ENCODE measurements at regions not wholly inside any gene's neighbourhood (a gene's known extent, or its start where the extent isn't known, plus 50 kb on each side); places are given as distances from the start of the nearest gene placed in this dataset.

DNA sequence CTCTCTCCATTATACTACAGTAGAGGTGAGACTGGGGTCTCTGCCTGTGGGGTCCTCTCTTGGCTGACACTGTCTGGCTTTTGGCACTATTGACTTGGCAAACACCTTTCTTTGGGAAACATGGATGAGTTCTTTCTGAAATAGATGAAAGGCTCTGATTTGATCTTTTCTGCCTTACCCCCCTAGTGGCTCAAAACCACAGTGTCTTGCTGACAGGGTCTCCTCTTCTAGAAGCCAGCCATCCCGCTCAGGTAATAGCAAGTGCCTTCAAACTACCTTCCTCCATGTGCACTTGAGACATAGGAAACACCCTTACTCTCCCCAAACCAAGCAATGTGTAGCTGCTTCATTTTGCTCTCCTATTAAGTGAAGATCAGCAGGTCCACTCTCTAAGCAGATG, 260.4 kb downstream of the BRINP2 start:
- no peaks in the 10 kb centered on the region for H3K9me3 ChIP-seq (ENCODE audit: control extremely low read depth in 1 of 5, control insufficient read depth in 4 of 5, insufficient read depth in 2 of 5, low read depth in 1 of 5, low read length in 4 of 5)
- no peak overlapping the region for H3K27ac ChIP-seq (ENCODE audit: insufficient read depth in 1 of 2, low read depth in 1 of 2, low read length in 2 of 2, poor library complexity in 1 of 2, severe bottlenecking in 2 of 2)

DNA sequence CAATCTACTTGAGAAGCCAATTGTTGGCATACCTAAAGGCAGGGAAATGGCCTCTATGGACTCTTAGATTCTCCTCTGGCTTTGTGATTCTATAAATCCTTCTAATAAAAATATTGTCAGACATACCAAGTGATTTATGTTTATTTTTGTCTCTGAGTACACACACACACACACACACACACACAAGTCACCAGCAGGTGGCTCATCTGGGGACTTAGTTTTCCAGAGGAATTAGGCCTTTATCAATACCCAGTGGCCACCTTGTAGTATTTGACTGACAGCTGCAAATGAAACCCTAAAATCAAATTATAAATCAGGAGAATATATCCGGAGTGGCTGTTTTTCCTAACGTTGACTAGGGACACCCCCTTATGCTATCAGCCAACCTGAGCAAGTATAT, 258.5 kb downstream of the BRINP2 start:
- no peaks in the 10 kb centered on the region for H3K9me3 ChIP-seq (ENCODE audit: control extremely low read depth in 1 of 5, control insufficient read depth in 4 of 5, insufficient read depth in 2 of 5, low read depth in 1 of 5, low read length in 4 of 5)
- CTCF ChIA-PET, result no interaction called here
- H3K27me3 ChIP-seq (replicated peaks in 2 of 5; ENCODE audit: control insufficient read depth in 4 of 5, insufficient read depth in 5 of 5, low read length in 4 of 5), result no peaks in the 10 kb centered on the region
- POLR2A ChIA-PET, result no interaction called here
- no peaks in the 10 kb centered on the region for H3K4me1 ChIP-seq (ENCODE audit: control extremely low read depth in 1 of 4, control insufficient read depth in 4 of 4, insufficient read depth in 4 of 4, low read length in 3 of 4)
- H3K27ac ChIP-seq (ENCODE audit: insufficient read depth in 1 of 2, low read depth in 1 of 2, low read length in 2 of 2, poor library complexity in 1 of 2, severe bottlenecking in 2 of 2), result no peak overlapping the region
- no peak overlapping the region for H3K4me3 ChIP-seq (ENCODE audit: control insufficient read depth in 1 of 7, extremely low read depth in 1 of 7, insufficient read depth in 4 of 7, low read depth in 2 of 7, low read length in 6 of 7)
- no peaks in the 10 kb centered on the region for H3K36me3 ChIP-seq (ENCODE audit: control insufficient read depth in 4 of 4, insufficient read depth in 4 of 4, low read length in 3 of 4)
- WGBS (ENCODE audit: insufficient coverage), result no CpG with 5 or more reads among the region's 2 CpGs
- no peak for DNase-seq

More for the DNA sequence above, 260.4 kb downstream of the BRINP2 start:
- POLR2A ChIA-PET, result no interaction called here
- no peaks in the 10 kb centered on the region for H3K36me3 ChIP-seq (ENCODE audit: control insufficient read depth in 4 of 4, insufficient read depth in 4 of 4, low read length in 3 of 4)
- no peak for DNase-seq
- no CpG with 5 or more reads among the region's 1 CpG for WGBS (ENCODE audit: insufficient coverage)
- CTCF ChIA-PET, result no interaction called here
- no peaks in the 10 kb centered on the region for H3K27me3 ChIP-seq (replicated peaks in 2 of 5; ENCODE audit: control insufficient read depth in 4 of 5, insufficient read depth in 5 of 5, low read length in 4 of 5)
- no peaks in the 10 kb centered on the region for H3K4me1 ChIP-seq (ENCODE audit: control extremely low read depth in 1 of 4, control insufficient read depth in 4 of 4, insufficient read depth in 4 of 4, low read length in 3 of 4)
- H3K4me3 ChIP-seq (ENCODE audit: control insufficient read depth in 1 of 7, extremely low read depth in 1 of 7, insufficient read depth in 4 of 7, low read depth in 2 of 7, low read length in 6 of 7), result no peak overlapping the region

DNA sequence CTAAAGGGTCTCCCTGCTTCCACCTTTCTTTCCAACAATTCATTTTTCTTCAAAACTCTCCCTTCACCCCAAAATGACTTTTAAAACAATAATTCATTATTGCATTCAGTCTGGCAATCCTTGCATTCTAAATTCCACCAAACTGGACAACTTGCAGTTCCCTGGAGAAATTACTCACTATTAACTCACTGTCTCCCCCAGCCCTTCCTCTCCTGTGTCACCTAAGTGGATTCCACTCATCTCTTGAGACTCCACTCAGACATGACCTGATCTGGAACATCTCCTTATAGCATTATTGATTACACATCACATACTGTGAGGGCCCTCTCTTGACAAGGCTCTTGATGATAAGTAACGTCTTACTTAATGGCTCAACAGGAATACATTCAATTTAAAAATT, 257.1 kb downstream of the BRINP2 start:
- no peak overlapping the region for H3K4me3 ChIP-seq (ENCODE audit: control insufficient read depth in 1 of 7, extremely low read depth in 1 of 7, insufficient read depth in 4 of 7, low read depth in 2 of 7, low read length in 6 of 7)
- H3K27ac ChIP-seq (ENCODE audit: insufficient read depth in 1 of 2, low read depth in 1 of 2, low read length in 2 of 2, poor library complexity in 1 of 2, severe bottlenecking in 2 of 2), result no peak overlapping the region
- whole genome bisulfite sequencing (ENCODE audit: insufficient coverage), result no CpG with 5 or more reads among the region's 1 CpG
- CTCF ChIA-PET, result no interaction called here
- POLR2A ChIA-PET, result no interaction called here
- no peaks in the 10 kb centered on the region for H3K36me3 ChIP-seq (ENCODE audit: control insufficient read depth in 4 of 4, insufficient read depth in 4 of 4, low read length in 3 of 4)
- H3K4me1 ChIP-seq (ENCODE audit: control extremely low read depth in 1 of 4, control insufficient read depth in 4 of 4, insufficient read depth in 4 of 4, low read length in 3 of 4), result no peaks in the 10 kb centered on the region
- no peaks in the 10 kb centered on the region for H3K9me3 ChIP-seq (ENCODE audit: control extremely low read depth in 1 of 5, control insufficient read depth in 4 of 5, insufficient read depth in 2 of 5, low read depth in 1 of 5, low read length in 4 of 5)
- no peaks in the 10 kb centered on the region for H3K27me3 ChIP-seq (replicated peaks in 2 of 5; ENCODE audit: control insufficient read depth in 4 of 5, insufficient read depth in 5 of 5, low read length in 4 of 5)
- DNase-seq, result no peak

DNA sequence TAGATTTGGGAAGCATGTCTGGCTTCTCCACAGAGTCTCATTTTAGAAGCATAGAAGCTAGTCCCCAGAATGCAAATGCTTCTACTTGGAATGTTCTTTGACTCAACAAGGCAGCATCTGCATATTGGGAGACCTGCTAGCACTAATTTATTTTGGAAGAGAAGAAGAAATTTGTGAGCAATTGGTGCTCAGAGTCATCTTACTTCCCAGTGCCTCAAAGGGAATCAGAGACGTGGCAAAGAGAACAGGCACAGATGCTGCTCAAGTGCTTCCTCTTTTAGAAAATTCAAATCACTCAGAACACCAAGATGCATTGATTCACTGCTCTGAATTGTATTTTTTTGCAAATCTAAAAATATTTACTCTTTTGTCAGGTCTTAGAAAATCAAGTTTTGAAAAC, 255.7 kb downstream of the BRINP2 start:
- CTCF ChIA-PET, result no interaction called here
- WGBS (ENCODE audit: insufficient coverage), result 0% methylated on average over 1 of the region's 1 CpG
- Histone ChIP-seq H3K9me3 (ENCODE audit: control extremely low read depth in 1 of 5, control insufficient read depth in 4 of 5, insufficient read depth in 2 of 5, low read depth in 1 of 5, low read length in 4 of 5) (no peaks in the 10 kb centered on the region), H3K36me3 (ENCODE audit: control insufficient read depth in 4 of 4, insufficient read depth in 4 of 4, low read length in 3 of 4) (no peaks in the 10 kb centered on the region), H3K4me3 (ENCODE audit: control insufficient read depth in 1 of 7, extremely low read depth in 1 of 7, insufficient read depth in 4 of 7, low read depth in 2 of 7, low read length in 6 of 7) (no peak overlapping the region), H3K27me3 (replicated peaks in 2 of 5; ENCODE audit: control insufficient read depth in 4 of 5, insufficient read depth in 5 of 5, low read length in 4 of 5) (no peaks in the 10 kb centered on the region), H3K4me1 (ENCODE audit: control extremely low read depth in 1 of 4, control insufficient read depth in 4 of 4, insufficient read depth in 4 of 4, low read length in 3 of 4) (no peaks in the 10 kb centered on the region), H3K27ac (ENCODE audit: insufficient read depth in 1 of 2, low read depth in 1 of 2, low read length in 2 of 2, poor library complexity in 1 of 2, severe bottlenecking in 2 of 2) (no peak overlapping the region)
- POLR2A ChIA-PET, result no interaction called here
- DNase-seq, result no peak

DNA sequence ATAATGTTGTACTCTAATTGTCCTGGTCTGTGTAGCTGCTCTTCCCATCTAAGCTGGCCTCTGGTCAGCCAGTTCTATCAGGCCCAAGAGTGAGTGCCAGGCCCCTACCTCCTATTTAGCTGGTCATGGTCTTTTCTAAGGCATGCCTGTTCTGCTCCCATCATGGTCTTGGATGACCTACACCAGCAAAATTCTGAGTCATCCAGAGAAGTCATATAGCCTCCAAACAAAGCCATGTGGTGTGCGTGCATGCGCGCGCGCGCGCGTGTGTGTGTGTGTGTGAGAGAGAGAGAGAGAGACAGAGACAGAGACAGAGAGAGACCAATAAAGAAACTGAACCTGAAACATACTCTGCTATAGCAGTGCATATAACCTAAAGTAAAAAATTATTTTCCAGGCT, 254.4 kb downstream of the BRINP2 start:
- DNase-seq, result no peak
- ChIA-PET POLR2A (no interaction called here), CTCF (no interaction called here)
- no CpG with 5 or more reads among the region's 8 CpGs for WGBS (ENCODE audit: insufficient coverage)
- H3K4me3 ChIP-seq (ENCODE audit: control insufficient read depth in 1 of 7, extremely low read depth in 1 of 7, insufficient read depth in 4 of 7, low read depth in 2 of 7, low read length in 6 of 7), result no peak overlapping the region
- H3K4me1 ChIP-seq (ENCODE audit: control extremely low read depth in 1 of 4, control insufficient read depth in 4 of 4, insufficient read depth in 4 of 4, low read length in 3 of 4), result no peaks in the 10 kb centered on the region
- H3K27ac ChIP-seq (ENCODE audit: insufficient read depth in 1 of 2, low read depth in 1 of 2, low read length in 2 of 2, poor library complexity in 1 of 2, severe bottlenecking in 2 of 2), result no peak overlapping the region
- no peaks in the 10 kb centered on the region for H3K36me3 ChIP-seq (ENCODE audit: control insufficient read depth in 4 of 4, insufficient read depth in 4 of 4, low read length in 3 of 4)
- no peaks in the 10 kb centered on the region for H3K9me3 ChIP-seq (ENCODE audit: control extremely low read depth in 1 of 5, control insufficient read depth in 4 of 5, insufficient read depth in 2 of 5, low read depth in 1 of 5, low read length in 4 of 5)
- no peaks in the 10 kb centered on the region for H3K27me3 ChIP-seq (replicated peaks in 2 of 5; ENCODE audit: control insufficient read depth in 4 of 5, insufficient read depth in 5 of 5, low read length in 4 of 5)

DNA sequence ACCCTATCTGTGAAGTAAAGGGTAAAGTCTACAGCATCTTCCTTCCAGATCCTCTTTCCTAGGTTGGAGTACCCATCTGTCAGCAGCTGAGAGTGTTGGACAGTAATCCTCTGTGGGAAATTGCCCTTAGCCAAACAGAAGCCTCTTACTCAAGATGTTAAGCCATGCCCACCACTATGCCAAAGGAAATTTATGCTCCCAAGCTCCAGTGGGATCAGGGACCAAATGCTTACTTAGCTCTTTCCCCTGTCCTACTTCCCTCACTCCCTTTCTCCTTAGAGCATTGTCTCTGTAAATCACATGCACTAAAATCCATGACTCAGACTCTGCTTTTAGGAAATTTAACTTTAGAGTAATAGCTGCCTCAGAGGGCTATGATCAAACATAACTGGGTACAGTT, 254.0 kb downstream of the BRINP2 start:
- DNase-seq, result no peak
- Histone ChIP-seq H3K4me1 (ENCODE audit: control extremely low read depth in 1 of 4, control insufficient read depth in 4 of 4, insufficient read depth in 4 of 4, low read length in 3 of 4) (no peaks in the 10 kb centered on the region), H3K9me3 (ENCODE audit: control extremely low read depth in 1 of 5, control insufficient read depth in 4 of 5, insufficient read depth in 2 of 5, low read depth in 1 of 5, low read length in 4 of 5) (no peaks in the 10 kb centered on the region), H3K4me3 (ENCODE audit: control insufficient read depth in 1 of 7, extremely low read depth in 1 of 7, insufficient read depth in 4 of 7, low read depth in 2 of 7, low read length in 6 of 7) (no peak overlapping the region), H3K36me3 (ENCODE audit: control insufficient read depth in 4 of 4, insufficient read depth in 4 of 4, low read length in 3 of 4) (no peaks in the 10 kb centered on the region), H3K27me3 (replicated peaks in 2 of 5; ENCODE audit: control insufficient read depth in 4 of 5, insufficient read depth in 5 of 5, low read length in 4 of 5) (no peaks in the 10 kb centered on the region), H3K27ac (ENCODE audit: insufficient read depth in 1 of 2, low read depth in 1 of 2, low read length in 2 of 2, poor library complexity in 1 of 2, severe bottlenecking in 2 of 2) (no peak overlapping the region)
- ChIA-PET CTCF (no interaction called here), POLR2A (no interaction called here)

DNA sequence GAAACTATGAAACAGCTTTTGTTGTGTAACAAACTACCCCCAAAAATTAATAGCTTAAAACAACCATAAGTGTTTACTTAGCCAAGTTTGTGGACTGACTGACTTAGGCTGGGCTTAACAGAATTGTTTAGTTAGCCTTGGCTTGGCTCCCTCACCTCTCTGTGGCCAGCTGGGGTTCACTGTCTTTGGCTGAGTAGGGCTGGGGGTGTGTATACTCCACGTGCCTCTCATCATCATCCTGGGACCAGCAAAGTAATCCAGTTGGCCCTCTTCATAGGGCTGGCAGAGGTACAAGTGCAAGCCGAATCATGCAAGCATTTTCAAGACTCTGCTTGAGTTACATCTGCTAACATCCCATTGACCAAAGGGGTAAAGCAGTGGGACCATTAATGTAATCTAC, 252.3 kb downstream of the BRINP2 start:
- Histone ChIP-seq H3K36me3 (ENCODE audit: control insufficient read depth in 4 of 4, insufficient read depth in 4 of 4, low read length in 3 of 4) (no peaks in the 10 kb centered on the region), H3K27ac (ENCODE audit: insufficient read depth in 1 of 2, low read depth in 1 of 2, low read length in 2 of 2, poor library complexity in 1 of 2, severe bottlenecking in 2 of 2) (no peak overlapping the region), H3K9me3 (ENCODE audit: control extremely low read depth in 1 of 5, control insufficient read depth in 4 of 5, insufficient read depth in 2 of 5, low read depth in 1 of 5, low read length in 4 of 5) (no peaks in the 10 kb centered on the region), H3K4me1 (ENCODE audit: control extremely low read depth in 1 of 4, control insufficient read depth in 4 of 4, insufficient read depth in 4 of 4, low read length in 3 of 4) (no peaks in the 10 kb centered on the region), H3K27me3 (replicated peaks in 2 of 5; ENCODE audit: control insufficient read depth in 4 of 5, insufficient read depth in 5 of 5, low read length in 4 of 5) (no peaks in the 10 kb centered on the region), H3K4me3 (ENCODE audit: control insufficient read depth in 1 of 7, extremely low read depth in 1 of 7, insufficient read depth in 4 of 7, low read depth in 2 of 7, low read length in 6 of 7) (no peak overlapping the region)
- ChIA-PET CTCF (no interaction called here), POLR2A (no interaction called here)
- 67% methylated on average over 2 of the region's 2 CpGs for WGBS (ENCODE audit: insufficient coverage)
- no peak for DNase-seq

Data from common myeloid progenitor, CD34-positive (primary cell).